K562 (cell line): ENCODE measurements at regions not wholly inside any gene's neighbourhood (a gene's known extent, or its start where the extent isn't known, plus 50 kb on each side); places are given as distances from the start of the nearest gene placed in this dataset.

ENCODE experiments used
- BRF1 ChIP-seq: IDR thresholded peaks from 3 replicates; pipeline ENCODE4 v1.6.1; 2011; ENCODE audit warnings: borderline replicate concordance, mild to moderate bottlenecking; ENCODE audit not compliant: insufficient read length; ENCODE audit errors: extremely low read depth
- GATA2 ChIP-seq: sonication (generic); formaldehyde crosslinking; IDR thresholded peaks from 2 replicates; pipeline ENCODE4 v1.4.0; 2020; ENCODE audit warnings: mild to moderate bottlenecking, missing genetic modification reagents
- KLF6 ChIP-seq: fragments of 250-450 bp; sonication (Bioruptor Pico); IDR thresholded peaks from 2 replicates; pipeline ENCODE4 v1.4.0; 2020; ENCODE audit warnings: mild to moderate bottlenecking, moderate library complexity, borderline replicate concordance
- USF2 ChIP-seq: sonication (generic); formaldehyde crosslinking; IDR thresholded peaks from 2 replicates; pipeline ENCODE4 v1.5.0; 2020; ENCODE audit warnings: missing genetic modification reagents
- ZNF232 ChIP-seq: sonication (generic); formaldehyde crosslinking; IDR thresholded peaks from 2 replicates; pipeline ENCODE4 v1.8.0; 2022; ENCODE audit warnings: mild to moderate bottlenecking, missing genetic modification reagents
- TF ChIP-seq, protein P1 (sequence below), 2 experiments: fragments of 450-650 bp in 1 of 2; sonication (generic) in 1 of 2; formaldehyde crosslinking in 1 of 2; IDR thresholded peaks in 1 of 2; conservative IDR thresholded peaks in 1 of 2; 2 replicates each; pipeline versions ENCODE4 v1.6.1 to v1.8.1; 2016 to 2023; ENCODE audit warnings: mild to moderate bottlenecking in 2 of 2, moderate library complexity in 2 of 2, inconsistent platforms in 1 of 2, missing genetic modification reagents in 1 of 2
- TF ChIP-seq, protein P2 (sequence below): sonication (generic); formaldehyde crosslinking; IDR thresholded peaks from 2 replicates; pipeline ENCODE4 v1.8.0; 2022; ENCODE audit warnings: missing genetic modification reagents, mild to moderate bottlenecking, borderline replicate concordance

- TF ChIP-seq USF2 (no peak), GATA2 (CRISPR knock-in tag) (no peak), ZNF232 (CRISPR knock-in tag) (no peak), BRF1 (no peak), KLF6 (CRISPR knock-in tag) (no peak)
- TF ChIP-seq, protein P1, sequence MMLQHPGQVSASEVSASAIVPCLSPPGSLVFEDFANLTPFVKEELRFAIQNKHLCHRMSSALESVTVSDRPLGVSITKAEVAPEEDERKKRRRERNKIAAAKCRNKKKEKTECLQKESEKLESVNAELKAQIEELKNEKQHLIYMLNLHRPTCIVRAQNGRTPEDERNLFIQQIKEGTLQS (IDR thresholded peaks at IDR 0.05): no peak
- TF ChIP-seq, protein P1 (CRISPR knock-in tag; conservative IDR thresholded peaks at IDR 0.05): no peak
- TF ChIP-seq, protein P2, sequence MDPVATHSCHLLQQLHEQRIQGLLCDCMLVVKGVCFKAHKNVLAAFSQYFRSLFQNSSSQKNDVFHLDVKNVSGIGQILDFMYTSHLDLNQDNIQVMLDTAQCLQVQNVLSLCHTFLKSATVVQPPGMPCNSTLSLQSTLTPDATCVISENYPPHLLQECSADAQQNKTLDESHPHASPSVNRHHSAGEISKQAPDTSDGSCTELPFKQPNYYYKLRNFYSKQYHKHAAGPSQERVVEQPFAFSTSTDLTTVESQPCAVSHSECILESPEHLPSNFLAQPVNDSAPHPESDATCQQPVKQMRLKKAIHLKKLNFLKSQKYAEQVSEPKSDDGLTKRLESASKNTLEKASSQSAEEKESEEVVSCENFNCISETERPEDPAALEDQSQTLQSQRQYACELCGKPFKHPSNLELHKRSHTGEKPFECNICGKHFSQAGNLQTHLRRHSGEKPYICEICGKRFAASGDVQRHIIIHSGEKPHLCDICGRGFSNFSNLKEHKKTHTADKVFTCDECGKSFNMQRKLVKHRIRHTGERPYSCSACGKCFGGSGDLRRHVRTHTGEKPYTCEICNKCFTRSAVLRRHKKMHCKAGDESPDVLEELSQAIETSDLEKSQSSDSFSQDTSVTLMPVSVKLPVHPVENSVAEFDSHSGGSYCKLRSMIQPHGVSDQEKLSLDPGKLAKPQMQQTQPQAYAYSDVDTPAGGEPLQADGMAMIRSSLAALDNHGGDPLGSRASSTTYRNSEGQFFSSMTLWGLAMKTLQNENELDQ (CRISPR knock-in tag): no peak
These were observed 176.9 kb upstream of the PRSS58 start for GRCh38 chr7:142434666-142435167.
